B cell (primary cell): ENCODE measurements at regions not wholly inside any gene's neighbourhood (a gene's known extent, or its start where the extent isn't known, plus 50 kb on each side); places are given as distances from the start of the nearest gene placed in this dataset.

Source experiments
- CTCF ChIP-seq: fragments of 200-600 bp; IDR thresholded peaks from one replicate; pipeline ENCODE4 v1.8.0; 2022; ENCODE audit warnings: antibody characterized with exemption, mild to moderate bottlenecking
- EZH2 ChIP-seq: IDR thresholded peaks from 2 replicates; pipeline ENCODE4 v1.6.1; 2012; ENCODE audit warnings: borderline replicate concordance, low read depth, mild to moderate bottlenecking, moderate library complexity, low read length; ENCODE audit not compliant: insufficient read depth, poor library complexity, severe bottlenecking

DNA sequence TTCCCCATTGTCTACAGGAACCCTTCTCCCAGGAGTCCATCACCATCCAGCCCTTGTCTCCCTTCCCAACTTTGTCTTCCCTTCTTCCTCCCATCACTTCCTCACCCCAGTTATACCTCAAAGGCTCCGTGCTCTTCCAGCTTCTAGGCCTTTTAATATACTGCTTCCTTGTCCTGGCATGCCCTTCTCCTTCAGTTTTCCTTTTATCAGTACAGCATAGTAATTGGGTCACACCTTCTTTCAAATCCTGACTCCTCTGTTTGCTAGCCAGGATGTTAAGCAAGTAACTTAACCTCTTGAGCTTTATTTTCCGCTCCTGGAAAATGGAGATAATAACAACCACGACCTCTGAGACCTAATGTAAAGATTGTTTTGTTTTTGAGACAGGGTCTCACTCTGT, 54.9 kb upstream of the PNRC1 start:
- no peak for TF ChIP-seq CTCF
- no peak for TF ChIP-seq EZH2
